OCI-LY7 (cell line): ENCODE measurements at regions not wholly inside any gene's neighbourhood (a gene's known extent, or its start where the extent isn't known, plus 50 kb on each side); places are given as distances from the start of the nearest gene placed in this dataset.

Experiments
- BruUV-seq: library from RNA; stranded (reverse); fragments of 400-500 nt; replicated peaks from 2 replicates; lab custom pipeline; 2021; lab: Mats Ljungman, UMichigan
- CTCF ChIA-PET: fragments of 300-600 bp; sonication (Branson Sonifier 250); formaldehyde crosslinking; loops from one replicate; lab custom pipeline; 2022; ENCODE audit warnings: antibody characterized with exemption; ENCODE audit not compliant: unreplicated experiment; lab: Charles Lee
- POLR2A ChIA-PET: fragments of 300-600 bp; sonication (Branson Sonifier 250); formaldehyde crosslinking; loops from one replicate; lab custom pipeline; 2022; ENCODE audit warnings: antibody characterized with exemption; lab: Charles Lee
- DNase-seq: peaks from one replicate; pipeline ENCODE4 v3.0.0-alpha.2; 2015; ENCODE audit warnings: low spot score
- H2AFZ ChIP-seq: fragments of 200-600 bp; sonication (generic), shearing (Covaris generic); 2 replicates; pipeline ENCODE4 v1.6.1; 2014; ENCODE audit warnings: mild to moderate bottlenecking, antibody characterized with exemption, low read length, moderate library complexity
- H3K27ac ChIP-seq: fragments of 200-600 bp; sonication (generic); 2 replicates; pipeline ENCODE4 v1.5.1; 2014; ENCODE audit warnings: mixed run types, low read depth, mild to moderate bottlenecking, moderate library complexity, low read length, inconsistent platforms; ENCODE audit not compliant: poor library complexity, severe bottlenecking
- H3K36me3 ChIP-seq: fragments of 200-600 bp; sonication (generic); 2 replicates; pipeline ENCODE4 v1.6.1; 2014; ENCODE audit warnings: mild to moderate bottlenecking, antibody characterized with exemption, low read length, moderate library complexity, mixed read lengths; ENCODE audit not compliant: insufficient read depth
- H3K4me1 ChIP-seq: fragments of 200-600 bp; sonication (generic); 2 replicates; pipeline ENCODE4 v1.5.1; 2014; ENCODE audit warnings: mild to moderate bottlenecking, low read length; ENCODE audit not compliant: insufficient read depth, poor library complexity, severe bottlenecking
- H3K4me2 ChIP-seq: fragments of 200-600 bp; sonication (generic); 2 replicates; pipeline ENCODE4 v1.6.1; 2014; ENCODE audit warnings: mild to moderate bottlenecking, low read length
- H3K4me3 ChIP-seq: fragments of 200-600 bp; sonication (generic); 2 replicates; pipeline ENCODE4 v1.5.1; 2014; ENCODE audit warnings: mild to moderate bottlenecking, low read depth, low read length; ENCODE audit not compliant: poor library complexity, severe bottlenecking
- H3K79me2 ChIP-seq: fragments of 200-600 bp; sonication (generic); 2 replicates; pipeline ENCODE4 v1.6.1; 2016; ENCODE audit warnings: low read depth, mild to moderate bottlenecking, low read length, moderate library complexity, mixed read lengths; ENCODE audit not compliant: insufficient read depth
- H3K9me2 ChIP-seq: fragments of 200-600 bp; sonication (generic); 2 replicates; pipeline ENCODE4 v1.6.1; 2016; ENCODE audit warnings: mild to moderate bottlenecking, low read length, mixed read lengths; ENCODE audit not compliant: insufficient read depth
- H3K9me3 ChIP-seq: fragments of 200-600 bp; sonication (generic); 2 replicates; pipeline ENCODE4 v1.6.1; 2014; ENCODE audit warnings: mild to moderate bottlenecking, mixed run types, low read length, mixed read lengths
- H4K20me1 ChIP-seq: fragments of 200-600 bp; sonication (generic); 2 replicates; pipeline ENCODE4 v1.6.1; 2014; ENCODE audit warnings: mild to moderate bottlenecking, antibody characterized with exemption, low read length, moderate library complexity, mixed read lengths; ENCODE audit not compliant: insufficient read depth
- CTCF ChIP-seq: fragments of 200-600 bp; sonication (generic); conservative IDR thresholded peaks from 2 replicates; pipeline ENCODE4 v1.5.1; 2014; ENCODE audit warnings: mild to moderate bottlenecking, antibody characterized with exemption, low read length, moderate library complexity, mixed read lengths
- EZH2phosphoT487 ChIP-seq: fragments of 200-600 bp; sonication (generic); IDR thresholded peaks from 2 replicates; pipeline ENCODE4 v1.6.1; 2018; ENCODE audit warnings: low read depth, borderline replicate concordance, mild to moderate bottlenecking, mixed run types, antibody characterized with exemption, low read length, moderate library complexity, mixed read lengths
- intact Hi-C: fragments of 100-400 bp; cut with micrococcal nuclease; formaldehyde crosslinking; loops from one replicate; pipeline ENCODE4 v1.10.0; 2022; ENCODE audit not compliant: unreplicated experiment

DNA sequence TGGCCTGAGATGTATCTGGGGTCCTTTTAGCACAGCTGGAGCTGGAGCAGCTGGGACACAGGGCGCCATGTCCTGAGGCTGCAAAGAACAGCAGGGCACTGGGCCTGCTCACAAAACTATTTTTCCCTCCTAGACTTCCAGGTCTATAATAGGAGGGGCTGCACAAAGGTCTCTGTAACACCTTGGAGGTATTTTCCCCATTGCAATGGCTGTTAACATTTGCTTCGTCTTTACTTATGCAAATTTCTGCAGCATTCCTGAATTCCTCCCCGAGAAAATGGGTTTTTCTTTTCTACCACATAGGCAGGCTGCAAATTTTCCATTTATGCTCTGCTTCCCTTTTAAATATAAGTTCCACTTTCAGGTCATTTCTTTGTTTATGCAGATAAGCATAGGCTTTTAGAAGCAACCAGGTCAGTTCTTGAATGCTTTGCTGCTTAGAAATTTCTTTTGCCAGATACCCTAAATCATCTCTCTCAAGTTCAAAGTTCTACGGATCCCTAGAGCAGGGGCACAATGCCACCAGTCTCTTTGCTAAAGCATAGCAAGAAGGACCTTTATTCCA lies 130.8 kb downstream of the PCSK1 start:
- Histone ChIP-seq H3K9me2 (no peaks in the 10 kb centered on the region), H3K27ac (no peak overlapping the region), H3K79me2 (no peaks in the 10 kb centered on the region), H3K4me2 (no peak overlapping the region), H2AFZ (no peak overlapping the region), H4K20me1 (no peaks in the 10 kb centered on the region), H3K4me3 (no peak overlapping the region), H3K9me3 (0 out of 2 replicates have a peak, but pooled peaks cover 4% of the 10 kb centered on the region), H3K36me3 (no peaks in the 10 kb centered on the region), H3K4me1 (no peaks in the 10 kb centered on the region)
- BruUV-seq: no TSS peak
- no peak for DNase-seq
- CTCF ChIA-PET: no interaction called here
- TF ChIP-seq EZH2phosphoT487: no peak
- TF ChIP-seq CTCF: no peak
- POLR2A ChIA-PET: no interaction called here
- intact Hi-C loops: no loop called here

DNA sequence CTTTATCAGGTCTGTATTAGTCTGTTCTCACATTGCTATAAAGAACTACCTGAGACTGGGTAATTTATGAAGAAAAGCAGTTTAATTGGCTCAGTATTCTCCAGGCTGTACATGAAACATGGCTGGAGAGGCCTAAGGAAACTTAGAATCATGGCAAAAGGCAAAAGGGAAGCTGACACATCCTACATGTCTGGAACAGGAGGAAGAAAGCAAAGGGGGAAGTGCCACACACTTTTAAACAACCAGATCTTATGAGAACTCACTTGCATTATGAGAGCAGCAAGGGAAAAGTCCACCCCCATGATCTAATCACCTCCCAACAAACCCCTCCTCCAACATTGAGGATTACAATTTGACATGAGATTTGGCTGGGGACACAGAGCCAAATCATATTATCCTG lies 132.1 kb downstream of the PCSK1 start:
- intact Hi-C loops: no loop called here
- H3K9me2 ChIP-seq: no peaks in the 10 kb centered on the region
- no peak for DNase-seq
- BruUV-seq: no TSS peak
- no peak overlapping the region for H3K27ac ChIP-seq
- no peak overlapping the region for H3K4me3 ChIP-seq
- no peak overlapping the region for H3K4me2 ChIP-seq
- no peaks in the 10 kb centered on the region for H3K4me1 ChIP-seq
- H3K79me2 ChIP-seq: no peaks in the 10 kb centered on the region
- ChIA-PET POLR2A (interaction anchor here (0.7 kb wide), 1 partner anchor 25 kb away, joined by 5 read pairs; no protein-coding TSS in a partner anchor), CTCF (no interaction called here)
- 0 out of 2 replicates have a peak, but pooled peaks cover 4% of the 10 kb centered on the region for H3K9me3 ChIP-seq
- H2AFZ ChIP-seq: no peak overlapping the region
- no peaks in the 10 kb centered on the region for H4K20me1 ChIP-seq
- TF ChIP-seq CTCF: no peak
- TF ChIP-seq EZH2phosphoT487: no peak
- no peaks in the 10 kb centered on the region for H3K36me3 ChIP-seq

DNA sequence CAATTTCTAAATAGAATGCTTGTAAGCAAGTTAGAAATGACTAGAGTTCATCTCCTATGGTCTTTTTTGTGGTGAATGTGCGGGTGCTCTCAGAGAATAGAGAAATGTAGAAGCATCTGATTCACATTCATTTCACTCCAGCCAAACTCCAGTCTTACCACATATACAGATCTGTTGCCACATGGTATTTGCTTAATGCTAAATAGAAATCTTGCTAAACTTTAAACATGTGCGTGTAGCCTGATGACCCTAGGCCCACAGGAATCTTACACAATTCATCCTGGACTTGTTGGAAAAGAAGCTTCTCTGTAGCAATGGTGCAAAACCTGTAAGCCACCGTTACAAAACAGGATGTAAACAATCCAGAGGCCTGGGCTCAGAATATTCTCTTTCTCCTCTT lies 135.2 kb downstream of the PCSK1 start:
- Histone ChIP-seq H4K20me1 (no peaks in the 10 kb centered on the region), H3K36me3 (no peaks in the 10 kb centered on the region), H3K4me2 (no peak overlapping the region), H3K27ac (no peak overlapping the region), H3K9me3 (0 out of 2 replicates have a peak, but pooled peaks cover 4% of the 10 kb centered on the region), H3K4me1 (no peaks in the 10 kb centered on the region), H2AFZ (no peak overlapping the region), H3K79me2 (no peaks in the 10 kb centered on the region), H3K4me3 (no peak overlapping the region), H3K9me2 (no peaks in the 10 kb centered on the region)
- no peak for DNase-seq
- ChIA-PET POLR2A (no interaction called here), CTCF (no interaction called here)
- intact Hi-C loops: no loop called here
- no TSS peak for BruUV-seq
- TF ChIP-seq EZH2phosphoT487 (no peak), CTCF (no peak)
